Retinal pigment epithelial cell (primary cell): ENCODE measurements at regions not wholly inside any gene's neighbourhood (a gene's known extent, or its start where the extent isn't known, plus 50 kb on each side); places are given as distances from the start of the nearest gene placed in this dataset.
"Not testable (repeated sequence)": the region's sequence is repeated elsewhere in the genome, so short reads cannot be mapped to it uniquely, and the experiment has no call there.

ENCODE experiments used
- DNase-seq: peaks from one replicate; pipeline ENCODE4 v3.0.0-alpha.2; 2010; ENCODE audit warnings: low read depth
- H3K4me3 ChIP-seq: 2 replicates; pipeline ENCODE4 v1.5.1; 2011; ENCODE audit warnings: mild to moderate bottlenecking, low read length, control low read depth, moderate library complexity
- CTCF ChIP-seq: conservative IDR thresholded peaks from 2 replicates; pipeline ENCODE4 v1.5.1; 2011; ENCODE audit warnings: low read depth, low read length, control low read depth, inconsistent platforms

- no peak for DNase-seq
- TF ChIP-seq CTCF, result no peak
- no peak overlapping the region for H3K4me3 ChIP-seq
Observed at GRCh38 chr13:44837250-44837649, 152.0 kb downstream of the NUFIP1 start.

DNA sequence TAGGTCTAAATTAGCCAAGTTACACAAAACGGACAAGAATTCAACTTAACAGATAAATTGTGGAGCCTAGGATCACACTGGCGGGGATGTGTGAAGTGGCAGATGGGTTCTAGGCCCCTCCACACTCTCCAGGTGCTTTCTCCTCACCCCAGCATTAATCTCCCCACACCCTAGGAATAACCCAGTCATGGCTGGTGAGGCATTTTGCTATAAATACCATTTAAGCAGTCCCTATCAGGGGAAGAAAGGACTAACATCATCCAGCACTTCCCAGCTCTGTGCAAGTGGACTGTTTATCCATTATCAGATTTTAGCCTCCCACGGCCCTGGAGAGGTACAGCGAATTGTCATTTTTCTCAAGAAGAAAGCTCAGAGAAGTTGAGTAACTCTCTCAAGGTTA lies 154.9 kb downstream of the NUFIP1 start:
- no peak for DNase-seq
- TF ChIP-seq CTCF, result no peak
- H3K4me3 ChIP-seq, result no peak overlapping the region

- no peak for TF ChIP-seq CTCF
- no peak for DNase-seq
- H3K4me3 ChIP-seq, result no peak overlapping the region
Observed at GRCh38 chr13:44833626-44834025, 155.6 kb downstream of the NUFIP1 start.

DNA sequence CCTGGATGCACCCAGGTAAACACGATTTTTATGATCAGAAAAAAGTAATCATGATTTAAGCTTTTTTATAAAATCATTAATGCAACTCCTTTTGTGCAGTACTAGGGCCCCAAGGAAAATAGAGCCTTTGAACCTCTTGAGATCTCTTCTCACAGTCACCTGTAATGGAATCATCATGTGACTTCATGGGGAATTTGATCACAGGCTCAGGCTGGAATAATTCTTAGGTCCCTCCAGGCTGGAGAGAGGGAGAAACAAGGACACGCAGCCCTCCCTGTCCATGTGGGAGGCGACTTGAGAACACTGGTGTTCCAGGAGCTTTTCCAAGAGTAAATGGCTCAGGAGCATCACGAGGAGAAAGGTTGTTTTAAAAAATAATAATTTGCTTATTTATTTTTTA lies 156.1 kb downstream of the NUFIP1 start:
- DNase-seq, result no peak
- TF ChIP-seq CTCF, result no peak
- no peak overlapping the region for H3K4me3 ChIP-seq

GRCh38 chr13:44826591-44827350 lies 162.5 kb downstream of the NUFIP1 start:
- no peak overlapping the region for H3K4me3 ChIP-seq
- no peak for DNase-seq
- no peak for TF ChIP-seq CTCF

DNA sequence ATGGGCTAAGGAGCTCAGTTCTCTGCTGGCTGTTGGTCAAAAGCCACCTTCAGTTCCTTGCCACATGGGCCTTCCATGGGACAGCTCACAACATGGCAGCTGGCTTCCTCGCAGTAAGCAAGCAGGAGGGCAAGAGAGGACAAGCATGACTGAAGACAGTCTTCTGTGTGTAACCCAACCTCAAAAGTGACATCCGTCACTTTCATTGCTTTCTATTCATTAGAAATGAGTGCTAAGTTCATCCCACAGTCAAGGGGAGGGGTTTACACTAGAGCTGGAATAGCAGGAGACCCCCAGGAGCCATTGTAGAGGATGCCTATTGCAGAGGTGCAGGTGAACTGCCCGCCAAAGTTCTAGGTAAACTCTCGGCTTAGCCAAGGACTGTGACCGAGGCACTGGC lies 163.3 kb downstream of the NUFIP1 start:
- no peak for TF ChIP-seq CTCF
- no peak overlapping the region for H3K4me3 ChIP-seq

DNA sequence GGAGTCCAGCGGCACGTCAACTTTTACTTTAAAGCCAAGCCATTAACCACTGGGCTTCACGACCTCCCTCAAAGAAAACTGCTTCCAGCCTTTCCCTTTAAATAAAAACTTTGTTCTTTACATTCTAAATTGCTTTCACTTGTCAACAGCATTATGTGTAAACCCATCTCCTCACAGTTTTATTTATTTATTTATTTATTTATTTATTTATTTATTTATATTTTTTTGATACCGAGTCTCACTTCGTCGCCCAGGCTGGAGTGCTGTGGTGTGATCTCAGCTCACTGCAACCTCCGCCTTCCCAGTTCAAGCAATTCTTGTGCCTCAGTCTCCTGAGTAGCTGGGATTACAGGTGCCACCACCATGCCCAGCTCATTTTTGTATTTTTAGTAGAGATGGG lies 165.7 kb downstream of the NUFIP1 start:
- DNase-seq, H3K4me3 ChIP-seq: not testable (repeated sequence)

More for the DNA sequence above, 163.3 kb downstream of the NUFIP1 start:
- no peak for DNase-seq
